CD14-positive monocyte (primary cell): ENCODE measurements at regions not wholly inside any gene's neighbourhood (a gene's known extent, or its start where the extent isn't known, plus 50 kb on each side); places are given as distances from the start of the nearest gene placed in this dataset.

Experiments
- DNase-seq, 3 donors: peaks; one replicate each; pipeline ENCODE4 v3.0.0-alpha.2; 2011 to 2022
- H2AFZ ChIP-seq: 2 replicates; pipeline ENCODE4 v1.6.0; 2012; ENCODE audit warnings: mild to moderate bottlenecking, low read depth, low read length, inconsistent platforms; ENCODE audit not compliant: insufficient read depth, poor library complexity, severe bottlenecking
- H3K27ac ChIP-seq, 2 donors: 1 replicate in 1 of 2; 2 replicates in 1 of 2; pipeline ENCODE4 v1.5.1; 2012 to 2013; ENCODE audit warnings: low read length in 2 of 2, control low read depth in 1 of 2, inconsistent platforms in 1 of 2, low read depth in 1 of 2, mild to moderate bottlenecking in 1 of 2
- H3K27me3 ChIP-seq, 2 donors: one replicate each; pipeline versions ENCODE4 v1.6.0 to v1.6.1; 2011 to 2013; ENCODE audit warnings: low read length in 2 of 2; ENCODE audit not compliant: control insufficient read depth in 2 of 2, insufficient read depth in 2 of 2
- H3K36me3 ChIP-seq, 2 donors: replicated peaks in 1 of 2; 1 replicate in 1 of 2; 2 replicates in 1 of 2; pipeline versions ENCODE4 v1.5.1 to v1.6.1; 2012 to 2013; ENCODE audit warnings: low read length in 2 of 2, control low read depth in 1 of 2, inconsistent platforms in 1 of 2, mild to moderate bottlenecking in 1 of 2; ENCODE audit not compliant: insufficient read depth in 2 of 2, control insufficient read depth in 1 of 2
- H3K4me1 ChIP-seq, 2 donors: 1 replicate in 1 of 2; 2 replicates in 1 of 2; pipeline versions ENCODE4 v1.5.1 to v1.6.1; 2012 to 2013; ENCODE audit warnings: low read length in 2 of 2, control low read depth in 1 of 2, inconsistent platforms in 1 of 2, mild to moderate bottlenecking in 1 of 2, moderate library complexity in 1 of 2; ENCODE audit not compliant: insufficient read depth in 2 of 2, control insufficient read depth in 1 of 2
- H3K4me2 ChIP-seq: replicated peaks from 2 replicates; pipeline ENCODE3; 2012; ENCODE audit warnings: low read length, moderate library complexity, mild to moderate bottlenecking; ENCODE audit not compliant: poor library complexity, severe bottlenecking; ENCODE audit errors: extremely low read depth
- H3K4me3 ChIP-seq, 3 experiments: fragments of 200-600 bp in 1 of 3; sonication (generic) in 1 of 3; replicated peaks in 1 of 3; 1 replicate in 2 of 3; 2 replicates in 1 of 3; pipeline ENCODE4 v1.5.1; 2011 to 2013; ENCODE audit warnings: low read length in 3 of 3, mild to moderate bottlenecking in 3 of 3, control low read depth in 2 of 3, low read depth in 2 of 3, inconsistent platforms in 1 of 3, moderate library complexity in 1 of 3
- H3K79me2 ChIP-seq: 2 replicates; pipeline ENCODE4 v1.6.0; 2012; ENCODE audit warnings: mild to moderate bottlenecking, control low read depth, inconsistent platforms, low read length, moderate library complexity; ENCODE audit not compliant: insufficient read depth
- H3K9ac ChIP-seq: 2 replicates; pipeline ENCODE4 v1.6.0; 2017; ENCODE audit warnings: low read length, mild to moderate bottlenecking; ENCODE audit not compliant: insufficient read depth, poor library complexity, severe bottlenecking
- H3K9me3 ChIP-seq, 2 donors: replicated peaks in 1 of 2; 1 replicate in 1 of 2; 2 replicates in 1 of 2; pipeline versions ENCODE4 v1.5.1 to v1.6.1; 2012 to 2013; ENCODE audit warnings: low read length in 2 of 2, control low read depth in 1 of 2; ENCODE audit not compliant: control insufficient read depth in 1 of 2, insufficient read depth in 1 of 2
- H4K20me1 ChIP-seq: 2 replicates; pipeline ENCODE4 v1.6.0; 2012; ENCODE audit warnings: mild to moderate bottlenecking, low read length, control low read depth, moderate library complexity; ENCODE audit not compliant: insufficient read depth
- H3K27ac Mint-ChIP-seq, 7 donors: one replicate each; pipeline ENCODE4 v1.8.0; 2020; ENCODE audit warnings: mild to moderate bottlenecking in 7 of 7, mixed read lengths in 7 of 7, moderate library complexity in 6 of 7, inconsistent platforms in 2 of 7
- H3K27me3 Mint-ChIP-seq, 3 donors: one replicate each; pipeline ENCODE4 v1.8.0; 2021 to 2022; ENCODE audit warnings: low read depth in 3 of 3, mild to moderate bottlenecking in 3 of 3, mixed read lengths in 3 of 3, moderate library complexity in 3 of 3, inconsistent platforms in 1 of 3
- H3K36me3 Mint-ChIP-seq, 2 donors: one replicate each; pipeline ENCODE4 v1.8.0; 2020; ENCODE audit warnings: mixed read lengths in 2 of 2, inconsistent platforms in 1 of 2, mild to moderate bottlenecking in 1 of 2
- H3K4me1 Mint-ChIP-seq: one replicate; pipeline ENCODE4 v1.8.0; 2020; ENCODE audit warnings: mild to moderate bottlenecking, mixed read lengths
- H3K4me3 Mint-ChIP-seq, 2 donors: one replicate each; pipeline ENCODE4 v1.8.0; 2020; ENCODE audit warnings: mild to moderate bottlenecking in 2 of 2, mixed read lengths in 2 of 2, moderate library complexity in 1 of 2
- H3K9me3 Mint-ChIP-seq, 7 donors: one replicate each; pipeline ENCODE4 v1.8.0; 2020 to 2022; ENCODE audit warnings: mixed read lengths in 7 of 7, mild to moderate bottlenecking in 6 of 7, moderate library complexity in 6 of 7, inconsistent platforms in 2 of 7
- CTCF ChIP-seq: fragments of 200-600 bp; IDR thresholded peaks from one replicate; pipeline ENCODE4 v1.8.0; 2022; ENCODE audit warnings: antibody characterized with exemption, mild to moderate bottlenecking
- WGBS: methylation state at CpG from one replicate; pipeline ENCODE4 v1.1.5; 2013; ENCODE audit warnings: missing lambda C conversion rate; ENCODE audit not compliant: insufficient coverage; 5-methylcytosine and 5-hydroxymethylcytosine counted together
- intact Hi-C, 2 donors: fragments of 100-400 bp; cut with micrococcal nuclease; formaldehyde crosslinking; loops; one replicate each; pipeline versions ENCODE4 v1.15.0 to v1.15.1; 2023

GRCh38 chr7:67402280-67402679 is 405.6 kb downstream of the TYW1 start:
- Histone ChIP-seq H3K27ac (no peak overlapping the region), H3K27me3 (no peaks in the 10 kb centered on the region), H3K4me1 (no peaks in the 10 kb centered on the region), H3K79me2 (no peaks in the 10 kb centered on the region), H3K9me3 (peaks cover 0 to 18% of the 10 kb centered on the region in 2 donors), H3K4me2 (no peak overlapping the region), H3K4me3 (no peak overlapping the region), H3K9ac (no peak overlapping the region), H4K20me1 (no peaks in the 10 kb centered on the region), H3K36me3 (no peaks in the 10 kb centered on the region), H2AFZ (no peak overlapping the region)
- peaks cover 6 to 36% (median 11%) of the 10 kb centered on the region in 7 donors for H3K9me3 Mint-ChIP-seq
- intact Hi-C loops = no loop called here
- no peaks in the 10 kb centered on the region for H3K4me1 Mint-ChIP-seq
- peaks cover 0 to 3% (median 0%) of the 10 kb centered on the region in 3 donors for H3K27me3 Mint-ChIP-seq
- TF ChIP-seq CTCF = no peak
- 83% methylated on average over 1 of the region's 4 CpGs for WGBS
- no peaks in the 10 kb centered on the region for H3K36me3 Mint-ChIP-seq
- H3K4me3 Mint-ChIP-seq = no peak overlapping the region
- H3K27ac Mint-ChIP-seq = no peak overlapping the region
- no peak for DNase-seq

DNA sequence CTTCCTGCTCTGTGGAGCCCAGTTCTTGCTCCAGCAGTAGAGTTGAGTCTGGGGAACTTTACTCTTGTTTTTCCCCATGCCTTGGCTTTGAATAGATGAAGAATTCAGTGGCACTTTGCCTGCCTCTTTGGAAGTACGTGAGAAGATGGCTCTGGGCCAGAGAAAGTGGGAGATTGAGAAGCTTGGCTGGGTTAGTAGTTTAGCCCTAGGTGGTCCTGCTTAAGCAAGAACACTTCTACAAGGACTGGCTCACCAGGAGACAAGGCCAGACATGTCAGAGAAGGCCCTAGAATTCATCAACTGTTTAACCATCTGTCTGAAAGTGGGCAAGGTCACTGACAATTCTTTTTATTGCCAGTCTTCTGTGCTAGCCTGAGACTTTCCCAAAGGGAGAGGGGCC is 410.3 kb downstream of the TYW1 start:
- Mint-ChIP-seq H3K27ac (no peak overlapping the region), H3K4me1 (no peaks in the 10 kb centered on the region), H3K36me3 (no peaks in the 10 kb centered on the region), H3K4me3 (no peak overlapping the region), H3K9me3 (peaks cover 4 to 34% (median 15%) of the 10 kb centered on the region in 7 donors), H3K27me3 (peaks cover 0 to 2% (median 2%) of the 10 kb centered on the region in 3 donors)
- Histone ChIP-seq H2AFZ (no peak overlapping the region), H3K27ac (no peak overlapping the region), H3K9me3 (peaks cover 5 to 13% of the 10 kb centered on the region in 2 donors), H3K4me2 (no peak overlapping the region), H3K79me2 (no peaks in the 10 kb centered on the region), H3K27me3 (no peaks in the 10 kb centered on the region), H3K9ac (no peak overlapping the region), H3K4me3 (no peak overlapping the region), H3K36me3 (no peaks in the 10 kb centered on the region), H4K20me1 (no peaks in the 10 kb centered on the region), H3K4me1 (no peaks in the 10 kb centered on the region)
- no peak for DNase-seq
- intact Hi-C loops = no loop called here
- no peak for TF ChIP-seq CTCF
- no CpG with 5 or more reads among the region's 1 CpG for WGBS
